K562 (cell line): ENCODE measurements at regions not wholly inside any gene's neighbourhood (a gene's known extent, or its start where the extent isn't known, plus 50 kb on each side); places are given as distances from the start of the nearest gene placed in this dataset.

Source experiments
- CBFA2T3 ChIP-seq: fragments of 450-650 bp; IDR thresholded peaks from 2 replicates; pipeline ENCODE4 v1.6.1; 2017
- CBX5 ChIP-seq: IDR thresholded peaks from 2 replicates; pipeline ENCODE4 v1.6.1; 2014; ENCODE audit warnings: low read depth, borderline replicate concordance
- CEBPB ChIP-seq: fragments of 450-650 bp; IDR thresholded peaks from 2 replicates; pipeline ENCODE4 v1.6.1; 2016; ENCODE audit warnings: missing genetic modification characterization, missing compliant biosample characterization
- CTBP1 ChIP-seq: fragments of 450-650 bp; IDR thresholded peaks from 2 replicates; pipeline ENCODE4 v1.6.1; 2016; ENCODE audit warnings: borderline replicate concordance
- DNMT1 ChIP-seq: fragments of 450-650 bp; IDR thresholded peaks from 2 replicates; pipeline ENCODE4 v1.6.1; 2016; ENCODE audit warnings: antibody characterized with exemption, mild to moderate bottlenecking
- KDM2B ChIP-seq: fragments of 250-450 bp; sonication (Bioruptor Pico); IDR thresholded peaks from 2 replicates; pipeline ENCODE4 v1.8.0; 2021; ENCODE audit warnings: mild to moderate bottlenecking, moderate library complexity
- KDM4B ChIP-seq, 2 experiments: fragments of 450-650 bp in 1 of 2; sonication (generic) in 1 of 2; IDR thresholded peaks; 2 replicates each; pipeline ENCODE4 v1.6.1; 2016 to 2017; ENCODE audit warnings: borderline replicate concordance in 2 of 2, antibody characterized with exemption in 1 of 2, low read depth in 1 of 2, mild to moderate bottlenecking in 1 of 2
- KLF16 ChIP-seq: IDR thresholded peaks from 2 replicates; pipeline ENCODE4 v1.6.1; 2016; ENCODE audit warnings: antibody characterized with exemption
- MAZ ChIP-seq, 2 experiments: fragments of 450-650 bp in 1 of 2; sonication (generic) in 1 of 2; formaldehyde crosslinking; IDR thresholded peaks in 1 of 2; conservative IDR thresholded peaks in 1 of 2; 2 replicates each; pipeline versions ENCODE4 v1.4.0 to v1.5.0; 2020; ENCODE audit warnings: mild to moderate bottlenecking in 1 of 2, missing genetic modification reagents in 1 of 2
- MBD2 ChIP-seq: sonication (generic); IDR thresholded peaks from 2 replicates; pipeline ENCODE4 v1.6.1; 2016; ENCODE audit warnings: low read depth, borderline replicate concordance
- MTA2 ChIP-seq: fragments of 450-650 bp; IDR thresholded peaks from 2 replicates; pipeline ENCODE4 v1.6.1; 2016; ENCODE audit warnings: low read depth
- MYNN ChIP-seq, 2 experiments: sonication (generic); formaldehyde crosslinking in 1 of 2; IDR thresholded peaks; 2 replicates each; pipeline versions ENCODE4 v1.5.0 to v1.6.1; 2016 to 2020; ENCODE audit warnings: antibody characterized with exemption in 1 of 2, missing genetic modification reagents in 1 of 2
- NFIC ChIP-seq: fragments of 450-650 bp; IDR thresholded peaks from 2 replicates; pipeline ENCODE4 v1.6.1; 2017; ENCODE audit warnings: mild to moderate bottlenecking, inconsistent platforms
- NR2C2 ChIP-seq, 2 experiments: fragments of 200-800 bp in 1 of 2; sonication (Bioruptor generic) in 1 of 2; sonication (generic) in 1 of 2; formaldehyde crosslinking in 1 of 2; IDR thresholded peaks; 2 replicates each; pipeline versions ENCODE4 v1.6.1 to v1.8.0; 2016 to 2022; ENCODE audit warnings: mild to moderate bottlenecking in 1 of 2, missing compliant biosample characterization in 1 of 2, missing genetic modification characterization in 1 of 2, missing genetic modification reagents in 1 of 2
- PHF21A ChIP-seq: fragments of 450-650 bp; IDR thresholded peaks from 2 replicates; pipeline ENCODE4 v1.6.1; 2017; ENCODE audit warnings: low read depth, borderline replicate concordance
- POLR2AphosphoS5 ChIP-seq: IDR thresholded peaks from 2 replicates; pipeline ENCODE4 v1.6.1; 2011; ENCODE audit warnings: mild to moderate bottlenecking, low read depth, low read length, moderate library complexity; ENCODE audit not compliant: control insufficient read depth, insufficient read depth
- RBM15 ChIP-seq: fragments of 200-400 bp; formaldehyde crosslinking; IDR thresholded peaks from 2 replicates; pipeline ENCODE4 v1.6.1; 2018; ENCODE audit warnings: mild to moderate bottlenecking, low read length, moderate library complexity; ENCODE audit not compliant: insufficient read depth
- RBM17 ChIP-seq: fragments of 200-400 bp; formaldehyde crosslinking; IDR thresholded peaks from 2 replicates; pipeline ENCODE4 v1.6.1; 2017; ENCODE audit warnings: low read depth, mild to moderate bottlenecking, low read length, borderline replicate concordance
- RHOXF2B ChIP-seq: fragments of 250-450 bp; sonication (Bioruptor Pico); conservative IDR thresholded peaks from 2 replicates; pipeline ENCODE4 v1.5.1; 2021
- SMC3 ChIP-seq: conservative IDR thresholded peaks from 2 replicates; pipeline ENCODE4 v1.6.1; 2011; ENCODE audit warnings: low read depth, low read length, improper control_type of control experiment; ENCODE audit not compliant: insufficient read depth
- THRAP3 ChIP-seq: fragments of 450-650 bp; IDR thresholded peaks from 2 replicates; pipeline ENCODE4 v1.6.1; 2016; ENCODE audit warnings: mild to moderate bottlenecking, inconsistent platforms, borderline replicate concordance
- XRCC4 ChIP-seq: IDR thresholded peaks from one replicate; pipeline ENCODE4 v1.6.1; 2011; ENCODE audit not compliant: insufficient read depth, insufficient read length; ENCODE audit errors: extremely low read depth
- ZNF175 ChIP-seq: fragments of 200-800 bp; sonication (Bioruptor generic); IDR thresholded peaks from 2 replicates; pipeline ENCODE4 v1.6.1; 2016; ENCODE audit warnings: low read depth, mild to moderate bottlenecking, missing genetic modification characterization, missing compliant biosample characterization
- ZNF408 ChIP-seq: fragments of 250-450 bp; sonication (Bioruptor Pico); IDR thresholded peaks from 2 replicates; pipeline ENCODE4 v1.4.0; 2020; ENCODE audit warnings: low read depth, mild to moderate bottlenecking, moderate library complexity
- ZSCAN32 ChIP-seq: fragments of 450-650 bp; formaldehyde crosslinking; IDR thresholded peaks from 2 replicates; pipeline ENCODE4 v1.4.0; 2020; ENCODE audit warnings: mild to moderate bottlenecking, moderate library complexity
- TF ChIP-seq, protein P1 (sequence below): fragments of 450-650 bp; IDR thresholded peaks from 2 replicates; pipeline ENCODE4 v1.6.1; 2016; ENCODE audit warnings: mild to moderate bottlenecking
- TF ChIP-seq, protein P2 (sequence below): fragments of 250-450 bp; sonication (Bioruptor Pico); IDR thresholded peaks from 2 replicates; pipeline ENCODE4 v1.4.0; 2020; ENCODE audit warnings: mild to moderate bottlenecking

DNA sequence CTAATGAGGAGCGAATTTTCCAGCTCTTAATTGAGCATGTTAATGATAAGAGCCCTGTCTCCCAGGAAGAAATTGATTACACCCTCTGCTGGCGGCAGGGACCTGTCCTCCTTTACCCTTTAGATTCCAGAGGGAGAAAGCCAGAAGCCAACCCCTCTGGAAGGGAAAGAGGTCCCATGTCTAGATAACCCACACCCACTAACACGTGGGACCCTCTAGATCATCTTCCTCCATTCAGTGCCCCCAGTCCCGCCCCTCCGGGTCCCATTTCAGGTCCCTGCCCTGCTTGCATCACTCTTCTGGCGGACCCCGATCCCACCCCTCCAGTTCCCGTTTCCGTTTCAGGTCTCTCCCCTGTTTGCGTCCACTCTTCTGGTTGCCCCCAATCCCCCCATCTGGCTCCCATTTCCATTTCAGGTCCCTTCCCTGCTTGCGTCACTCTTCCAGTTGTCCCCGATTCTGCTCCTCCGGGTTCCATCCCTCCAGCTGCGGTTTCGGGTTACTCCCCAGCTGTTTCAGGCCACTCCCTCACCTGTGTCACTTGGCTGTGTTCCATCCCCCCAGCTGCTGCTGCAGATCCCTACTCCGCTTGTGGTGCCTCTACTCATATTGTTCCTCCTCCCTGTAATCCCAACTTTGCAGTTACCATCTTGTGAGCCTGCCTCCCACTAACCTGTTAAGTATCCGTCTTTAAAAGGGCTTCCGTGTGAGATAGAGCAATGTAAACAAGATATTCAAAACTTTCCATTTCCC is 202.4 kb downstream of the SH2D4B start (continued):
- TF ChIP-seq, protein P1, sequence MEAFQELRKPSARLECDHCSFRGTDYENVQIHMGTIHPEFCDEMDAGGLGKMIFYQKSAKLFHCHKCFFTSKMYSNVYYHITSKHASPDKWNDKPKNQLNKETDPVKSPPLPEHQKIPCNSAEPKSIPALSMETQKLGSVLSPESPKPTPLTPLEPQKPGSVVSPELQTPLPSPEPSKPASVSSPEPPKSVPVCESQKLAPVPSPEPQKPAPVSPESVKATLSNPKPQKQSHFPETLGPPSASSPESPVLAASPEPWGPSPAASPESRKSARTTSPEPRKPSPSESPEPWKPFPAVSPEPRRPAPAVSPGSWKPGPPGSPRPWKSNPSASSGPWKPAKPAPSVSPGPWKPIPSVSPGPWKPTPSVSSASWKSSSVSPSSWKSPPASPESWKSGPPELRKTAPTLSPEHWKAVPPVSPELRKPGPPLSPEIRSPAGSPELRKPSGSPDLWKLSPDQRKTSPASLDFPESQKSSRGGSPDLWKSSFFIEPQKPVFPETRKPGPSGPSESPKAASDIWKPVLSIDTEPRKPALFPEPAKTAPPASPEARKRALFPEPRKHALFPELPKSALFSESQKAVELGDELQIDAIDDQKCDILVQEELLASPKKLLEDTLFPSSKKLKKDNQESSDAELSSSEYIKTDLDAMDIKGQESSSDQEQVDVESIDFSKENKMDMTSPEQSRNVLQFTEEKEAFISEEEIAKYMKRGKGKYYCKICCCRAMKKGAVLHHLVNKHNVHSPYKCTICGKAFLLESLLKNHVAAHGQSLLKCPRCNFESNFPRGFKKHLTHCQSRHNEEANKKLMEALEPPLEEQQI = no peak
- no peak for TF ChIP-seq THRAP3
- no peak for TF ChIP-seq ZNF408 (CRISPR knock-in tag)
- peak; percentile 95 for TF ChIP-seq NFIC
- TF ChIP-seq XRCC4 = no peak
- peak; percentile 84 for TF ChIP-seq CBFA2T3
- TF ChIP-seq KDM4B (IDR thresholded peaks at IDR 0.05; ENCODE audit: borderline replicate concordance in 2 of 2, low read depth in 1 of 2) = no peak
- TF ChIP-seq MYNN (IDR thresholded peaks at IDR 0.05) = peak; percentile 84; the same call in 1 of the 2 replicates
- TF ChIP-seq MYNN (CRISPR knock-in tag; IDR thresholded peaks at IDR 0.05) = no peak
- no peak for TF ChIP-seq DNMT1
- TF ChIP-seq PHF21A = no peak
- TF ChIP-seq NR2C2 (CRISPR knock-in tag; IDR thresholded peaks at IDR 0.05) = no peak
- no peak for TF ChIP-seq NR2C2 (tag; IDR thresholded peaks at IDR 0.05)
- TF ChIP-seq CEBPB = peak; percentile 38
- TF ChIP-seq, protein P2, sequence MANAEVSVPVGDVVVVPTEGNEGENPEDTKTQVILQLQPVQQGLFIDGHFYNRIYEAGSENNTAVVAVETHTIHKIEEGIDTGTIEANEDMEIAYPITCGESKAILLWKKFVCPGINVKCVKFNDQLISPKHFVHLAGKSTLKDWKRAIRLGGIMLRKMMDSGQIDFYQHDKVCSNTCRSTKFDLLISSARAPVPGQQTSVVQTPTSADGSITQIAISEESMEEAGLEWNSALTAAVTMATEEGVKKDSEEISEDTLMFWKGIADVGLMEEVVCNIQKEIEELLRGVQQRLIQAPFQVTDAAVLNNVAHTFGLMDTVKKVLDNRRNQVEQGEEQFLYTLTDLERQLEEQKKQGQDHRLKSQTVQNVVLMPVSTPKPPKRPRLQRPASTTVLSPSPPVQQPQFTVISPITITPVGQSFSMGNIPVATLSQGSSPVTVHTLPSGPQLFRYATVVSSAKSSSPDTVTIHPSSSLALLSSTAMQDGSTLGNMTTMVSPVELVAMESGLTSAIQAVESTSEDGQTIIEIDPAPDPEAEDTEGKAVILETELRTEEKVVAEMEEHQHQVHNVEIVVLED (CRISPR knock-in tag) = no peak
- TF ChIP-seq ZSCAN32 (CRISPR knock-in tag) = no peak
- no peak for TF ChIP-seq MBD2
- TF ChIP-seq RBM15 = no peak
- TF ChIP-seq MTA2 = no peak
- TF ChIP-seq POLR2AphosphoS5 = 0 out of 2 replicates have a peak, but pooled peaks have one; percentile 29
- TF ChIP-seq CBX5 = 0 out of 2 replicates have a peak, but pooled peaks have one; percentile 44
- no peak for TF ChIP-seq SMC3
- no peak; a peak in 1 of 4 replicates for TF ChIP-seq MAZ (CRISPR knock-in tag; conservative IDR thresholded peaks at IDR 0.05 in 1 of 2, IDR thresholded peaks at IDR 0.05 in 1 of 2)
- no peak for TF ChIP-seq RHOXF2B (CRISPR knock-in tag)
- no peak for TF ChIP-seq RBM17
- TF ChIP-seq CTBP1 = peak; percentile 92
- no peak for TF ChIP-seq KDM2B (CRISPR knock-in tag)
- TF ChIP-seq KLF16 = 0 out of 2 replicates have a peak, but pooled peaks have one; percentile 7
- no peak for TF ChIP-seq ZNF175 (CRISPR knock-in tag)
